H9 (cell line): ENCODE measurements at regions not wholly inside any gene's neighbourhood (a gene's known extent, or its start where the extent isn't known, plus 50 kb on each side); places are given as distances from the start of the nearest gene placed in this dataset.

Experiments
- DNase-seq: peaks from one replicate; pipeline ENCODE4 v3.0.0-alpha.2; 2017
- H2AFZ ChIP-seq: one replicate; pipeline ENCODE4 v1.6.1; 2013; ENCODE audit warnings: mild to moderate bottlenecking, low read length, control low read depth, moderate library complexity
- H2AK5ac ChIP-seq: 2 replicates; pipeline ENCODE4 v1.6.1; 2013; ENCODE audit warnings: low read length, control low read depth, mixed read lengths; ENCODE audit not compliant: insufficient read length
- H2BK120ac ChIP-seq: one replicate; pipeline ENCODE4 v1.6.1; 2013; ENCODE audit warnings: low read depth, mild to moderate bottlenecking, low read length, control low read depth, inconsistent platforms; ENCODE audit not compliant: poor library complexity, severe bottlenecking
- H2BK12ac ChIP-seq: 2 replicates; pipeline ENCODE4 v1.6.1; 2013; ENCODE audit warnings: low read length, control low read depth, mixed read lengths, low read depth; ENCODE audit not compliant: insufficient read length
- H2BK15ac ChIP-seq: 2 replicates; pipeline ENCODE4 v1.6.1; 2013; ENCODE audit warnings: low read depth, low read length, control low read depth
- H2BK20ac ChIP-seq: one replicate; pipeline ENCODE4 v1.6.1; 2013; ENCODE audit warnings: low read depth, mild to moderate bottlenecking, low read length, control low read depth, inconsistent platforms; ENCODE audit not compliant: poor library complexity, severe bottlenecking
- H2BK5ac ChIP-seq: 2 replicates; pipeline ENCODE4 v1.6.1; 2013; ENCODE audit warnings: low read length, control low read depth, mixed read lengths; ENCODE audit not compliant: insufficient read length
- H3K14ac ChIP-seq: 2 replicates; pipeline ENCODE4 v1.6.1; 2013; ENCODE audit warnings: low read length, control low read depth; ENCODE audit not compliant: insufficient read depth
- H3K18ac ChIP-seq: 2 replicates; pipeline ENCODE4 v1.6.1; 2013; ENCODE audit warnings: low read depth, mild to moderate bottlenecking, mixed read lengths, low read length, control low read depth; ENCODE audit not compliant: insufficient read length
- H3K23ac ChIP-seq: 2 replicates; pipeline ENCODE4 v1.6.1; 2013; ENCODE audit warnings: low read length, control low read depth, mixed read lengths, low read depth; ENCODE audit not compliant: insufficient read length
- H3K23me2 ChIP-seq: 2 replicates; pipeline ENCODE4 v1.6.1; 2013; ENCODE audit warnings: low read depth, mild to moderate bottlenecking, mixed read lengths, low read length, control low read depth; ENCODE audit not compliant: insufficient read length, poor library complexity, severe bottlenecking
- H3K27ac ChIP-seq: 2 replicates; pipeline ENCODE4 v1.5.1; 2013; ENCODE audit warnings: low read length, control low read depth, mixed read lengths, low read depth; ENCODE audit not compliant: insufficient read length
- H3K27me3 ChIP-seq: 2 replicates; pipeline ENCODE4 v1.6.1; 2013; ENCODE audit warnings: low read length, control low read depth, inconsistent platforms; ENCODE audit not compliant: insufficient read depth
- H3K4ac ChIP-seq: 2 replicates; pipeline ENCODE4 v1.6.1; 2013; ENCODE audit warnings: low read depth, mild to moderate bottlenecking, control low read depth, inconsistent platforms, low read length, moderate library complexity
- H3K4me1 ChIP-seq: 2 replicates; pipeline ENCODE4 v1.6.1; 2013; ENCODE audit warnings: low read length, control low read depth, inconsistent platforms; ENCODE audit not compliant: insufficient read depth
- H3K4me2 ChIP-seq: 2 replicates; pipeline ENCODE4 v1.6.1; 2013; ENCODE audit warnings: low read length, control low read depth, mixed read lengths; ENCODE audit not compliant: insufficient read length, insufficient read depth
- H3K56ac ChIP-seq: 2 replicates; pipeline ENCODE4 v1.6.1; 2013; ENCODE audit warnings: low read depth, mild to moderate bottlenecking, mixed read lengths, low read length, control low read depth; ENCODE audit not compliant: insufficient read length
- H3K79me1 ChIP-seq: 2 replicates; pipeline ENCODE4 v1.6.1; 2013; ENCODE audit warnings: low read depth, mild to moderate bottlenecking, moderate library complexity, low read length, control low read depth, inconsistent platforms; ENCODE audit not compliant: insufficient read depth, poor library complexity, severe bottlenecking
- H3K79me2 ChIP-seq: 2 replicates; pipeline ENCODE4 v1.6.1; 2013; ENCODE audit warnings: low read length, control low read depth, inconsistent platforms; ENCODE audit not compliant: insufficient read depth
- H3K9ac ChIP-seq: 2 replicates; pipeline ENCODE4 v1.6.1; 2013; ENCODE audit warnings: low read length, control low read depth, mixed read lengths; ENCODE audit not compliant: insufficient read length; ENCODE audit errors: extremely low read depth
- H3K9me3 ChIP-seq: one replicate; pipeline ENCODE4 v1.6.1; 2013; ENCODE audit warnings: low read depth, low read length, inconsistent platforms; ENCODE audit not compliant: control insufficient read depth
- H3T11ph ChIP-seq: one replicate; pipeline ENCODE4 v1.6.1; 2013; ENCODE audit warnings: mild to moderate bottlenecking, low read length, control low read depth, inconsistent platforms
- H4K20me1 ChIP-seq: one replicate; pipeline ENCODE4 v1.6.1; 2013; ENCODE audit not compliant: control insufficient read depth, insufficient read length, insufficient read depth
- H4K5ac ChIP-seq: 2 replicates; pipeline ENCODE4 v1.6.1; 2013; ENCODE audit warnings: low read depth, mild to moderate bottlenecking, mixed read lengths, low read length, control low read depth; ENCODE audit not compliant: insufficient read length
- H4K8ac ChIP-seq: replicated peaks from 2 replicates; pipeline ENCODE4 v1.6.1; 2013; ENCODE audit warnings: low read length, control low read depth, mixed read lengths, low read depth; ENCODE audit not compliant: insufficient read length
- H4K91ac ChIP-seq: 2 replicates; pipeline ENCODE4 v1.6.1; 2013; ENCODE audit warnings: low read depth, mild to moderate bottlenecking, moderate library complexity, mixed read lengths, low read length, control low read depth; ENCODE audit not compliant: insufficient read length
- H3K27ac Mint-ChIP-seq, 3 experiments: 2 replicates in 2 of 3; 3 replicates in 1 of 3; pipeline ENCODE4 v1.8.0; 2020 to 2021; ENCODE audit warnings: mixed read lengths in 3 of 3, mild to moderate bottlenecking in 1 of 3, moderate library complexity in 1 of 3
- H3K27me3 Mint-ChIP-seq: 2 replicates; pipeline ENCODE4 v1.8.0; 2021; ENCODE audit warnings: low read depth, mild to moderate bottlenecking, moderate library complexity, mixed read lengths
- H3K36me3 Mint-ChIP-seq, 3 experiments: 2 replicates in 2 of 3; 3 replicates in 1 of 3; pipeline ENCODE4 v1.8.0; 2020 to 2021; ENCODE audit warnings: low read depth in 3 of 3, mixed read lengths in 3 of 3; ENCODE audit not compliant: insufficient read depth in 1 of 3
- H3K4me1 Mint-ChIP-seq, 2 experiments: 2 replicates each; pipeline ENCODE4 v1.8.0; 2020; ENCODE audit warnings: mixed read lengths in 2 of 2
- H3K4me3 Mint-ChIP-seq, 2 experiments: 2 replicates in 1 of 2; 3 replicates in 1 of 2; pipeline ENCODE4 v1.8.0; 2020 to 2021; ENCODE audit warnings: mild to moderate bottlenecking in 2 of 2, mixed read lengths in 2 of 2, moderate library complexity in 1 of 2
- H3K9me3 Mint-ChIP-seq, 2 experiments: 2 replicates in 1 of 2; 3 replicates in 1 of 2; pipeline ENCODE4 v1.8.0; 2020; ENCODE audit warnings: mild to moderate bottlenecking in 2 of 2, mixed read lengths in 2 of 2, moderate library complexity in 1 of 2
- WGBS: extraction: QIAGEN DNeasy Blood & Tissue Kit; methylation state at CpG from one replicate; pipeline ENCODE4 v1.1.7; 2013; ENCODE audit warnings: missing lambda C conversion rate, low lambda C conversion rate, mixed read lengths; ENCODE audit not compliant: insufficient read length; ENCODE audit errors: extremely low coverage; 5-methylcytosine and 5-hydroxymethylcytosine counted together
- TF ChIP-seq, protein P1 (sequence below): fragments of 200-600 bp; sonication (generic); conservative IDR thresholded peaks from 3 replicates; pipeline ENCODE4 v1.8.0; 2021; ENCODE audit warnings: antibody characterized with exemption, mild to moderate bottlenecking

DNA sequence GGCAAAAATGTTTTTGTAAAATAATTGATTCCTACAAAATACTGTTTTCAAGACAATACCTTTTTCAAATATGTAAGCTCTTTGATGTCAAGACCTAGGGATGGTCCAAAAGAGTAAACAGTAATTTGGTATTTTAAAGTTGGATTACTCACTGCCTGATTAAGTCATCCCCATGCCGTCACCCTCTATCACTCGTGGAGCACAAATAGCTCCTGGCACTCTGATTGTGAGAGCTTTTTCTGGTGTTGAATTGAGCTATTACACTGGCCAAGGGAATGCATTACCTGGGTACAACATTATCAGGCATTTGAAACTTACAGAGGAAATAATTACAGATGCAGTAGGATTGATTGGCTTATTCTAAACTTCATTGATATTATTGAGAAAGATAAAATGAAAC is 231.9 kb upstream of the GRM3 start:
- Histone ChIP-seq H3K4ac (no peak overlapping the region), H3K79me1 (no peaks in the 10 kb centered on the region), H4K91ac (no peak overlapping the region), H2BK5ac (no peak overlapping the region), H4K20me1 (no peaks in the 10 kb centered on the region), H4K8ac (no peak overlapping the region), H2BK120ac (no peak overlapping the region), H3K4me2 (no peak overlapping the region), H3K14ac (no peak overlapping the region), H3K23ac (no peak overlapping the region), H3T11ph (no peak overlapping the region), H3K23me2 (no peaks in the 10 kb centered on the region), H3K18ac (no peak overlapping the region), H3K56ac (no peak overlapping the region), H2BK12ac (no peak overlapping the region), H3K79me2 (no peaks in the 10 kb centered on the region), H3K9me3 (no peaks in the 10 kb centered on the region), H2AFZ (no peak overlapping the region), H2AK5ac (no peak overlapping the region), H3K4me1 (no peaks in the 10 kb centered on the region), H3K27ac (no peak overlapping the region), H4K5ac (no peak overlapping the region), H3K27me3 (no peaks in the 10 kb centered on the region), H3K9ac (no peak overlapping the region), H2BK20ac (no peak overlapping the region), H2BK15ac (no peak overlapping the region)
- WGBS: no CpG with 5 or more reads among the region's 2 CpGs
- Mint-ChIP-seq H3K27ac (no peak overlapping the region), H3K27me3 (no peaks in the 10 kb centered on the region), H3K4me3 (no peak overlapping the region), H3K4me1 (no peaks in the 10 kb centered on the region), H3K9me3 (peaks cover 0 to 3% of the 10 kb centered on the region in 2 experiments; a peak in 1 of 5 replicates), H3K36me3 (no peaks in the 10 kb centered on the region; a peak in 1 of 7 replicates)
- no peak for DNase-seq
- TF ChIP-seq, protein P1, sequence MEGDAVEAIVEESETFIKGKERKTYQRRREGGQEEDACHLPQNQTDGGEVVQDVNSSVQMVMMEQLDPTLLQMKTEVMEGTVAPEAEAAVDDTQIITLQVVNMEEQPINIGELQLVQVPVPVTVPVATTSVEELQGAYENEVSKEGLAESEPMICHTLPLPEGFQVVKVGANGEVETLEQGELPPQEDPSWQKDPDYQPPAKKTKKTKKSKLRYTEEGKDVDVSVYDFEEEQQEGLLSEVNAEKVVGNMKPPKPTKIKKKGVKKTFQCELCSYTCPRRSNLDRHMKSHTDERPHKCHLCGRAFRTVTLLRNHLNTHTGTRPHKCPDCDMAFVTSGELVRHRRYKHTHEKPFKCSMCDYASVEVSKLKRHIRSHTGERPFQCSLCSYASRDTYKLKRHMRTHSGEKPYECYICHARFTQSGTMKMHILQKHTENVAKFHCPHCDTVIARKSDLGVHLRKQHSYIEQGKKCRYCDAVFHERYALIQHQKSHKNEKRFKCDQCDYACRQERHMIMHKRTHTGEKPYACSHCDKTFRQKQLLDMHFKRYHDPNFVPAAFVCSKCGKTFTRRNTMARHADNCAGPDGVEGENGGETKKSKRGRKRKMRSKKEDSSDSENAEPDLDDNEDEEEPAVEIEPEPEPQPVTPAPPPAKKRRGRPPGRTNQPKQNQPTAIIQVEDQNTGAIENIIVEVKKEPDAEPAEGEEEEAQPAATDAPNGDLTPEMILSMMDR: no peak
